ENCODE measurements at regions not wholly inside any gene's neighbourhood (a gene's known extent, or its start where the extent isn't known, plus 50 kb on each side); places are given as distances from the start of the nearest gene placed in this dataset.

- no TSS peak for BruUV-seq (replicated peaks)
- no peak for TF ChIP-seq CTCF (IDR thresholded peaks at IDR 0.05; ENCODE audit: insufficient read depth in 1 of 2, low read depth in 1 of 2, low read length in 1 of 2, severe bottlenecking in 1 of 2, unreplicated experiment in 1 of 2)
These were observed 83.9 kb upstream of the NIPBL start for GRCh38 chr5:36792560-36793180.

GRCh38 chr5:36795366-36795765, 81.2 kb upstream of the NIPBL start:
- Histone ChIP-seq H3K4me3 (ENCODE audit: low read depth, low read length) (no peak overlapping the region), H3K27me3 (replicated peaks; ENCODE audit: control insufficient read depth, insufficient read depth, low read length) (0 out of 2 replicates have a peak, but pooled peaks cover 1% of the 10 kb centered on the region), H3K4me1 (no peaks in the 10 kb centered on the region), H3K9me3 (no peaks in the 10 kb centered on the region), H3K36me3 (ENCODE audit: control insufficient read depth, insufficient read depth, low read length) (no peaks in the 10 kb centered on the region)
- TF ChIP-seq CTCF (IDR thresholded peaks at IDR 0.05; ENCODE audit: insufficient read depth in 1 of 2, low read depth in 1 of 2, low read length in 1 of 2, severe bottlenecking in 1 of 2, unreplicated experiment in 1 of 2) = no peak
- no TSS peak for BruUV-seq (replicated peaks)
- no peaks in the 10 kb centered on the region for H3K36me3 Mint-ChIP-seq (ENCODE audit: insufficient read depth, unreplicated experiment)
- no peak overlapping the region for H3K4me3 Mint-ChIP-seq (ENCODE audit: unreplicated experiment)
- ChIA-PET POLR2A (no interaction called here), CTCF (no interaction called here)
- DNase-seq = no peak
- H3K27ac Mint-ChIP-seq (ENCODE audit: unreplicated experiment) = no peak overlapping the region
- H3K9me3 Mint-ChIP-seq (ENCODE audit: unreplicated experiment) = no peaks in the 10 kb centered on the region
- H3K27me3 Mint-ChIP-seq (ENCODE audit: insufficient read depth, unreplicated experiment) = peaks cover 11% of the 10 kb centered on the region
- intact Hi-C loops (cut with micrococcal nuclease; ENCODE audit: unreplicated experiment) = no loop called here
- H3K4me1 Mint-ChIP-seq (ENCODE audit: low read depth, unreplicated experiment) = no peaks in the 10 kb centered on the region

More at GRCh38 chr5:36792560-36793180, 83.9 kb upstream of the NIPBL start:
- peaks cover 14% of the 10 kb centered on the region; the same call in 1 of the 2 replicates for H3K4me1 ChIP-seq
- no peaks in the 10 kb centered on the region for H3K9me3 ChIP-seq
- no peak overlapping the region for H3K4me3 Mint-ChIP-seq (ENCODE audit: unreplicated experiment)
- intact Hi-C loops (cut with micrococcal nuclease; ENCODE audit: unreplicated experiment) = no loop called here
- no peaks in the 10 kb centered on the region for H3K36me3 Mint-ChIP-seq (ENCODE audit: insufficient read depth, unreplicated experiment)
- H3K36me3 ChIP-seq (ENCODE audit: control insufficient read depth, insufficient read depth, low read length) = no peaks in the 10 kb centered on the region
- peaks cover 10% of the 10 kb centered on the region for H3K4me1 Mint-ChIP-seq (ENCODE audit: low read depth, unreplicated experiment)
- POLR2A ChIA-PET = no interaction called here
- H3K4me3 ChIP-seq (ENCODE audit: low read depth, low read length) = no peak overlapping the region
- H3K9me3 Mint-ChIP-seq (ENCODE audit: unreplicated experiment) = no peaks in the 10 kb centered on the region
- DNase-seq = no peak
- H3K27me3 Mint-ChIP-seq (ENCODE audit: insufficient read depth, unreplicated experiment) = peaks cover 11% of the 10 kb centered on the region
- H3K27ac Mint-ChIP-seq (ENCODE audit: unreplicated experiment) = no peak overlapping the region
- CTCF ChIA-PET = no interaction called here
- H3K27me3 ChIP-seq (replicated peaks; ENCODE audit: control insufficient read depth, insufficient read depth, low read length) = no peaks in the 10 kb centered on the region

- Mint-ChIP-seq H3K4me3 (ENCODE audit: unreplicated experiment) (no peak overlapping the region), H3K27me3 (ENCODE audit: insufficient read depth, unreplicated experiment) (peaks cover 15% of the 10 kb centered on the region), H3K9me3 (ENCODE audit: unreplicated experiment) (no peaks in the 10 kb centered on the region), H3K4me1 (ENCODE audit: low read depth, unreplicated experiment) (no peaks in the 10 kb centered on the region), H3K36me3 (ENCODE audit: insufficient read depth, unreplicated experiment) (no peaks in the 10 kb centered on the region), H3K27ac (ENCODE audit: unreplicated experiment) (no peak overlapping the region)
- DNase-seq = no peak
- CTCF ChIA-PET = no interaction called here
- Histone ChIP-seq H3K4me1 (no peaks in the 10 kb centered on the region), H3K9me3 (no peaks in the 10 kb centered on the region), H3K36me3 (ENCODE audit: control insufficient read depth, insufficient read depth, low read length) (no peaks in the 10 kb centered on the region), H3K4me3 (ENCODE audit: low read depth, low read length) (no peak overlapping the region), H3K27me3 (replicated peaks; ENCODE audit: control insufficient read depth, insufficient read depth, low read length) (0 out of 2 replicates have a peak, but pooled peaks cover 2% of the 10 kb centered on the region)
- intact Hi-C loops (cut with micrococcal nuclease; ENCODE audit: unreplicated experiment) = no loop called here
- POLR2A ChIA-PET = no interaction called here
- BruUV-seq (replicated peaks) = no TSS peak
- TF ChIP-seq CTCF (IDR thresholded peaks at IDR 0.05; ENCODE audit: insufficient read depth in 1 of 2, low read depth in 1 of 2, low read length in 1 of 2, severe bottlenecking in 1 of 2, unreplicated experiment in 1 of 2) = no peak
These were observed 80.4 kb upstream of the NIPBL start for GRCh38 chr5:36796155-36796554.
